ENCODE measurements at regions not wholly inside any gene's neighbourhood (a gene's known extent, or its start where the extent isn't known, plus 50 kb on each side); places are given as distances from the start of the nearest gene placed in this dataset.

DNA sequence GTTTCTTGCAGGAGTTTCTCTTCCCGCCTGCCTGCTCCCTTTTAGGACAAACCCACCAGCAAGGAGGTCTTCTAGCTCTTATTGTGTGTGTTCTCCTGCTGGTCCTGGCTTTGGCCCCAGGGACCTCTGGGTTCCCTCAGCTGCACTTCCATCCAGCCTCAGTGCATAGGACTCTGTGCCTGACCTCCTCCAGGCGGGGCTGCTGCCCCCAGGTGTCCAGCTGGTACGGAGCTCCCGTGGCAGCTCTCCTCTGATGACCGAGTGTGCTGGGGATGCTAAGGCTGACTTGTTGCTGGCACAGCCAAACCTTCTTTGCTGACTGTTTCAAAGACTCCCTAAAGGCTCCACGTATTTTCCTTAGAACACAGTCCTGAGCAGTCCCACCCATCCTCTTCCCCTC, 126.5 kb downstream of the GPCPD1 start:
- H3K9me3 ChIP-seq: no peaks in the 10 kb centered on the region
- H3K79me2 ChIP-seq (ENCODE audit: insufficient read depth): no peaks in the 10 kb centered on the region
- ChIA-PET POLR2A (no interaction called here), CTCF (interaction anchor here (1.1 to 1.7 kb wide), 3 partner anchors 18 to 278 kb away, joined by 3 to 7 read pairs (median 5); no protein-coding TSS in a partner anchor)
- H3K36me3 ChIP-seq (replicated peaks in 1 of 2; ENCODE audit: control insufficient read depth in 1 of 2, insufficient read depth in 2 of 2, low read length in 1 of 2): no peaks in the 10 kb centered on the region
- H3K9ac ChIP-seq: no peak overlapping the region
- no peak overlapping the region for H3K4me2 ChIP-seq
- no peak for DNase-seq
- H3K4me3 ChIP-seq (ENCODE audit: low read depth in 2 of 2, low read length in 1 of 2): no peak overlapping the region
- H3F3A ChIP-seq (replicated peaks; ENCODE audit: insufficient read depth): no peaks in the 10 kb centered on the region
- WGBS (ENCODE audit: low lambda C conversion rate): 29% methylated on average over 4 of the region's 6 CpGs
- H4K20me1 ChIP-seq (ENCODE audit: insufficient read depth): no peaks in the 10 kb centered on the region
- no peak overlapping the region for H2AFZ ChIP-seq (ENCODE audit: low read depth)
- H3K27ac ChIP-seq (ENCODE audit: low read depth in 2 of 2, low read length in 1 of 2): no peak overlapping the region
- H3K27me3 ChIP-seq (ENCODE audit: insufficient read depth): peaks cover 7% of the 10 kb centered on the region; the same call in 1 of the 2 replicates
- no peak for TF ChIP-seq EZH2phosphoT487 (IDR thresholded peaks at IDR 0.05; ENCODE audit: borderline replicate concordance, low read depth)
- TF ChIP-seq ELF1 (IDR thresholded peaks at IDR 0.05): no peak
- TF ChIP-seq MEF2A (IDR thresholded peaks at IDR 0.05; ENCODE audit: borderline replicate concordance, low read depth): no peak
- no peak for TF ChIP-seq RAD21 (IDR thresholded peaks at IDR 0.05; ENCODE audit: low read length)
- TF ChIP-seq RFX5 (IDR thresholded peaks at IDR 0.05; ENCODE audit: low read length): no peak
- TF ChIP-seq SMC3 (IDR thresholded peaks at IDR 0.05; ENCODE audit: low read depth, low read length): no peak
- no peak for TF ChIP-seq RXRA (IDR thresholded peaks at IDR 0.05; ENCODE audit: borderline replicate concordance, low read depth)
- TF ChIP-seq, protein P1, sequence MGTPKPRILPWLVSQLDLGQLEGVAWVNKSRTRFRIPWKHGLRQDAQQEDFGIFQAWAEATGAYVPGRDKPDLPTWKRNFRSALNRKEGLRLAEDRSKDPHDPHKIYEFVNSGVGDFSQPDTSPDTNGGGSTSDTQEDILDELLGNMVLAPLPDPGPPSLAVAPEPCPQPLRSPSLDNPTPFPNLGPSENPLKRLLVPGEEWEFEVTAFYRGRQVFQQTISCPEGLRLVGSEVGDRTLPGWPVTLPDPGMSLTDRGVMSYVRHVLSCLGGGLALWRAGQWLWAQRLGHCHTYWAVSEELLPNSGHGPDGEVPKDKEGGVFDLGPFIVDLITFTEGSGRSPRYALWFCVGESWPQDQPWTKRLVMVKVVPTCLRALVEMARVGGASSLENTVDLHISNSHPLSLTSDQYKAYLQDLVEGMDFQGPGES (IDR thresholded peaks at IDR 0.05; ENCODE audit: low read depth, low read length): no peak
- no peak for TF ChIP-seq FOXM1 (IDR thresholded peaks at IDR 0.05; ENCODE audit: low read depth)
- TF ChIP-seq YY1 (IDR thresholded peaks at IDR 0.05; ENCODE audit: low read depth): no peak
- TF ChIP-seq, protein P2, sequence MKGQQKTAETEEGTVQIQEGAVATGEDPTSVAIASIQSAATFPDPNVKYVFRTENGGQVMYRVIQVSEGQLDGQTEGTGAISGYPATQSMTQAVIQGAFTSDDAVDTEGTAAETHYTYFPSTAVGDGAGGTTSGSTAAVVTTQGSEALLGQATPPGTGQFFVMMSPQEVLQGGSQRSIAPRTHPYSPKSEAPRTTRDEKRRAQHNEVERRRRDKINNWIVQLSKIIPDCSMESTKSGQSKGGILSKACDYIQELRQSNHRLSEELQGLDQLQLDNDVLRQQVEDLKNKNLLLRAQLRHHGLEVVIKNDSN (IDR thresholded peaks at IDR 0.05; ENCODE audit: borderline replicate concordance, low read depth): no peak
- peaks cover 0 to 4% of the 10 kb centered on the region in 2 experiments; a peak in 1 of 4 replicates for H3K4me1 ChIP-seq (ENCODE audit: control insufficient read depth in 1 of 2, insufficient read depth in 2 of 2, low read depth in 1 of 2, low read length in 1 of 2)
- H3K9me2 ChIP-seq: no peaks in the 10 kb centered on the region

DNA sequence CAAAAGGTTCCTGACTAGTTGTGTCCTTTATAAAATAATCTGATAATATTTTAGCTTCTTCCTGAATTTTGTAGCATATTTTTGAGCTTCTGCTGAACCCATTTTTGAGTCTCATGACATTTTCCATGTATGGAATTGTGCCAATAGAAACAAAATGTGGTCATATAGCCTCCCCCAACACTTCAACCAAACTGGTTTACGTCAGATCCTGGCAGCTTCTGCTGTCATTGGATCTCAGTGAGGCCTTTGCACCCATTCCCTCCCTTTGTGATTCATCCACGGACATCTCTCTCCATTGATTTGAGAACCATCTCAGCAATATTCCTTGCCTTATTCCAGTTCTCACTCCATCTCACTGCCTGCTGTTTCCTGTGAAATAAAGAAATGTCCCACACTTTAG, 128.0 kb downstream of the GPCPD1 start:
- ChIA-PET CTCF (no interaction called here), POLR2A (no interaction called here)
- no peaks in the 10 kb centered on the region for H3K36me3 ChIP-seq (replicated peaks in 1 of 2; ENCODE audit: control insufficient read depth in 1 of 2, insufficient read depth in 2 of 2, low read length in 1 of 2)
- TF ChIP-seq, protein P3, sequence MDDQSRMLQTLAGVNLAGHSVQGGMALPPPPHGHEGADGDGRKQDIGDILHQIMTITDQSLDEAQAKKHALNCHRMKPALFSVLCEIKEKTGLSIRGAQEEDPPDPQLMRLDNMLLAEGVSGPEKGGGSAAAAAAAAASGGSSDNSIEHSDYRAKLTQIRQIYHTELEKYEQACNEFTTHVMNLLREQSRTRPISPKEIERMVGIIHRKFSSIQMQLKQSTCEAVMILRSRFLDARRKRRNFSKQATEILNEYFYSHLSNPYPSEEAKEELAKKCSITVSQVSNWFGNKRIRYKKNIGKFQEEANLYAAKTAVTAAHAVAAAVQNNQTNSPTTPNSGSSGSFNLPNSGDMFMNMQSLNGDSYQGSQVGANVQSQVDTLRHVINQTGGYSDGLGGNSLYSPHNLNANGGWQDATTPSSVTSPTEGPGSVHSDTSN (IDR thresholded peaks at IDR 0.05): no peak
- DNase-seq: no peak
- 22% methylated on average over 2 of the region's 2 CpGs for whole genome bisulfite sequencing (ENCODE audit: low lambda C conversion rate)
- peaks cover 7% of the 10 kb centered on the region; the same call in 1 of the 2 replicates for H3K27me3 ChIP-seq (ENCODE audit: insufficient read depth)
- no peak overlapping the region for H3K27ac ChIP-seq (ENCODE audit: low read depth in 2 of 2, low read length in 1 of 2)
- H3K4me1 ChIP-seq (ENCODE audit: control insufficient read depth in 1 of 2, insufficient read depth in 2 of 2, low read depth in 1 of 2, low read length in 1 of 2): peaks cover 0 to 4% of the 10 kb centered on the region in 2 experiments; a peak in 1 of 4 replicates
- H3K9ac ChIP-seq: no peak overlapping the region
- no peaks in the 10 kb centered on the region for H3F3A ChIP-seq (replicated peaks; ENCODE audit: insufficient read depth)
- no peak overlapping the region for H3K4me2 ChIP-seq
- no peaks in the 10 kb centered on the region for H4K20me1 ChIP-seq (ENCODE audit: insufficient read depth)
- H3K9me2 ChIP-seq: no peaks in the 10 kb centered on the region
- no peak overlapping the region for H2AFZ ChIP-seq (ENCODE audit: low read depth)
- no peaks in the 10 kb centered on the region for H3K79me2 ChIP-seq (ENCODE audit: insufficient read depth)
- no peak overlapping the region for H3K4me3 ChIP-seq (ENCODE audit: low read depth in 2 of 2, low read length in 1 of 2)
- no peaks in the 10 kb centered on the region for H3K9me3 ChIP-seq

All from SK-N-SH (cell line).